Superior temporal gyrus (tissue), 1 donor: ENCODE measurements at regions not wholly inside any gene's neighbourhood (a gene's known extent, or its start where the extent isn't known, plus 50 kb on each side); places are given as distances from the start of the nearest gene placed in this dataset.
A peak's percentile ranks its signal among the peaks of the same experiment; 100 is the strongest.
"Not testable (repeated sequence)": the region's sequence is repeated elsewhere in the genome, so short reads cannot be mapped to it uniquely, and the experiment has no call there.

Source experiments
- DNase-seq: peaks from one replicate; pipeline ENCODE4 v3.0.0-alpha.2; 2016; ENCODE audit errors: extremely low spot score

- DNase-seq: no peak
Measured at GRCh38 chr10:121373411-121373810, 224.8 kb downstream of the FGFR2 start.

- no peak for DNase-seq
Measured at GRCh38 chr10:121374121-121374520, 224.1 kb downstream of the FGFR2 start.

DNA sequence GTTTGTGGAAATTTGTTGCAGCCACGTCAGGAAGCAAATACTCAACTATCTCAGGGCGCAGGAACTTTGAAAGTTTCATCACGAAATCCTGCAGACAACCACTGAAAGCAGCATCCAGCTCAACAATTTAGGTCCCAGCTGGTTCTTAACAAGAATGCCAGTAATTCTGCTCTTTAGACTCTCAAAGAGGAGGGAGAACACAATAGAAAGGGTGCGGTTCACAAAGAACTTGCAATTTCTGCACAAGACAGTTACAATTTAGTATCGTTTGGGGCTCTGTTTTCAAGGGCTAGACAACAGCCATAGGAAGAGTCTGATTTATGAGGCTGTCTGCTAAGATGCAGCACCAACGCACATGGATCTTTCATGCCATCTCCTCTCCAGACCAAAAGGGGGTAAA lies 223.1 kb downstream of the FGFR2 start:
- DNase-seq: no peak

- DNase-seq: no peak
Measured at GRCh38 chr10:121378251-121378801, 219.9 kb downstream of the FGFR2 start.

GRCh38 chr10:121379013-121379412 lies 219.2 kb downstream of the FGFR2 start:
- DNase-seq: no peak

DNA sequence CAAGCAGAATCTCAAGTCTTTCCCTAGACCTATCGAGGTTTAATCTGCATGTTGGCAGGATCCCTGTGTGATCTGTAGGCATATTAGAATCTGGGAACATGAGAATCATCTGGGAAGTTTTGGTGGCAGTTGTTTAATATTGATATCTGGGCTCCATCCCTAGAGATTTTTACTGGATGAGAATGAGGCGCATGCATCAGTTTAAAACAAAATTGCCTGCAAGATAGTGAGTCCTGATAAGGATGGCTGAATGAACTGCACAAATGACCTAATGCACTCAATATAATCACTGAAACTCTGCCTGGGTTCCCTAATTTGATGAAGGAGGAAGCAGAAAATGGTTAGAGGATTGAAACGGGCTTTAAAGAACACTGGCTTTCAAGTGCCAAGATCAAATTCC lies 218.0 kb downstream of the FGFR2 start:
- no peak for DNase-seq

DNA sequence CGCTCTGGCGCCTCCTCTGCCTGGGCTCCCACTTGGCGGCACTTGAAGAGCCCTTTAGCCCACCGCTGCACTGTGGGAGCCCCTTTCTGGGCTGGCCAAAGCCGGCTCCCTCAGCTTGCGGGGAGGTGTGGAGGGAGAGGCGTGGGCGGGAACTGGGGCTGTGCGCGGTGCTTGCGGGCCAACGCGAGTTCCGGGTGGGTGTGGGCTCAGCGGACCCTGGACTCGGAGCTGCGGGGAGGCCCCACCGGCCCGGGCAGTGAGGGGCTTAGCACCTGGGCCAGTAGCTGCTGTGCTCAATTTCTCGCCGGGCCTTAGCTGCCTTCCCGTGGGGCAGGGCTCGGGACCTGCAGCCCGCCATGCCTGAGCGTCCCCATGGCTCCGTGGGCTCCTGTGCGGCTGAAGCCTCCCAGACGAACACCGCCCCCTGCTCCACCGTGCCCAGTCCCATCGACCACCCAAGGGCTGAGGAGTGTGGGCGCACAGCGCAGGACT lies 216.2 kb downstream of the FGFR2 start:
- DNase-seq: not testable (repeated sequence)

DNA sequence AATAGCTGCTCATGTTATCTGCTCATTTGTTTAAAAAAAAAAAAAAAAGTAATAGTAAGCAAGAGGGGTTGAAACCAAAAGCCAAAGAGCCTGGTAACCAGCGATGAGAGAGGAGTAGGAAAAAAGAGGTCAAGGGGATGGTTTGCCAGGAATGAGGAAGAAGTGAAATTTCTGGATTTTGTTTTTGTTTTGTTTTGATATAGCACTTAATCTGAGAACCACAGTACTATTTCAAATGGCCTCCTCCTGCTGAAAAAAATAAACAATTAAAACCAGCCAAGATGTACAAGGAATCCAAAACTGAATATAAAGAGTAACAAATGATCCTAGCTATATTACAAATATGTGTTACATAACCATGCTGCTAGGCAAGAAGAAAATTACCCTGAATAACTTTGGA lies 213.1 kb downstream of the FGFR2 start:
- DNase-seq: no peak

GRCh38 chr10:121392657-121393056 lies 205.6 kb downstream of the FGFR2 start:
- no peak for DNase-seq

GRCh38 chr10:121393522-121393921 lies 204.7 kb downstream of the FGFR2 start:
- no peak for DNase-seq

GRCh38 chr10:121400507-121400906 lies 197.7 kb downstream of the FGFR2 start:
- not testable (repeated sequence) for DNase-seq

GRCh38 chr10:121403527-121403926 lies 194.7 kb downstream of the FGFR2 start:
- no peak for DNase-seq

GRCh38 chr10:121404611-121405010 lies 193.6 kb downstream of the FGFR2 start:
- no peak for DNase-seq

- no peak for DNase-seq
Measured at GRCh38 chr10:121405096-121405495, 193.1 kb downstream of the FGFR2 start.

GRCh38 chr10:121405549-121405948 lies 192.7 kb downstream of the FGFR2 start:
- DNase-seq: no peak

GRCh38 chr10:121405953-121406352 lies 192.3 kb downstream of the FGFR2 start:
- no peak for DNase-seq

GRCh38 chr10:121406823-121407545 lies 191.3 kb downstream of the FGFR2 start:
- DNase-seq: peak; percentile 19

DNA sequence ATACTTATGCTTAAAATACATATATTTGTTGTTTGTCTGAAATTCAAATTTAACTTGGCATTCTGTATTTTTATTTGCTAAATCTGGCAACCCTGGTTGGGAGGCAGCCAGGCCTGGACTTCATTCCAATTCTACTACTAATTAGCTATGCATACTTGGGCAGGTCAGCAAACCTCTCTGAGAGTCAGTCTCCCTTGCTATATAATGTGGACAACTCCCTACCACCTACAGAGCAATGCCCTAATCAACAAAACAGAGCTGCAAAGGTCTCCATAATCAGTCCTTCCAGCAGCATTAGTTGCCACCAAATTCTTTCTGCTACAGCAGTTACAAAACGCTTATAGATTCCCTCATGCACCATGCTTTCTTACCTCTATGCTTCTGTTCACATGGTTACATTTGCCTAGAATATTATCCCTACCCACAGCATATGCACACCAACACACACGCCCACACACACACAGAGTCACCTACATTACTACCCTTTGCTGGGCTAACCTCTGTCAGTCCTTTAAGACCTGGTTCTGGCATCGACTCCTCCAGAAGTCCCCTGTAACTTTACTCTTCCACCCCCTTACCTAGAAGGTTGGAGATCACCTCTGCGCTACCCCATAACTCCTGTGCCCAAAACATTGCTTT lies 188.7 kb downstream of the FGFR2 start:
- DNase-seq: no peak

DNA sequence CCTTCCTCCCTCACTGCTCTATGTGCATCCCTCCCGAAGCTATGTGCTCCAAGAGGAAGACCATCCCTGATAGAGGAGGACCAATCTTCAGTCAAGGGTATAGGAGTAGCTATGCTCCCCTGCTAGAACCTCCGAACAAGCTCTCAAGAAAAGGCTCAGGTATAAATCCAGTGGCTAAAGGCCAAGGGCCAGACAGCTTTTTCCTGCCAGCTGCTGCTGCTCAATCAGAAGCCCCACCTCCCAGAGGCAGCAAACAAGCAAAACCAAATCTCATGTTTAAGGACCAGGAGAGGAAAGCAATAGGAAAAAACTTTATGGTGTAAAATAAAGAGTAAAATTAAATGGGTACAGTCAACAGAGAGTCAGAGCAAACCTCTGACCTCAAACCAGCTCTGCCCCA lies 187.2 kb downstream of the FGFR2 start:
- no peak for DNase-seq

GRCh38 chr10:121413951-121414350 lies 184.3 kb downstream of the FGFR2 start:
- DNase-seq: no peak

- no peak for DNase-seq
Measured at GRCh38 chr10:121414366-121415062, 183.7 kb downstream of the FGFR2 start.

GRCh38 chr10:121415063-121415399 lies 183.2 kb downstream of the FGFR2 start:
- no peak for DNase-seq

- no peak for DNase-seq
Measured at GRCh38 chr10:121416071-121416470, 182.2 kb downstream of the FGFR2 start.
